ENCODE measurements at regions not wholly inside any gene's neighbourhood (a gene's known extent, or its start where the extent isn't known, plus 50 kb on each side); places are given as distances from the start of the nearest gene placed in this dataset.
"Not testable (repeated sequence)": the region's sequence is repeated elsewhere in the genome, so short reads cannot be mapped to it uniquely, and the experiment has no call there.

DNA sequence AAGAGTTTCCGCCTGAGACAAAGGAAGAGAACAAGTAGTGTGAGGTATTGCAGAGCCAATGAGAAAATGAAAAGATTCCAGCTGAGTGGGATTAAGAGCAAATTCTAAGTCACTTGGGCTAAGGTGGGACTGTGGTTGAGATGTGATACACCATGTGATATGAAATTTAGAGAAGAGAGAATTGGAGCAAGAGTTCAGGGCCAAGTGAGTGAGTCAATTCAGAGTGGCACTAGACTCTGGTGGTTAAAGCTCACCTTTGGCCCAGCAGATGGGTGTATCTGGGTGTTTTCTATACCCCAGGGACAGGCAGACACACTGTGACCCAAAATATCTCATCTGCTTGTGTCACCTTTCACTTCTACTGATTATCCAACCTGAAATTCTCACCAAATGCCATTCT is 368.1 kb downstream of the KCNN2 start:
- no peak for TF ChIP-seq JUND (IDR thresholded peaks at IDR 0.05; ENCODE audit: low read depth)
- in situ Hi-C loops (cut with HindIII; ENCODE audit: low pct_unique_long_range_greater_than_20kb, low sequenced_read_pairs): no loop called here
- DNase-seq (ENCODE audit: low read depth in 1 of 2, low spot score in 1 of 2): no peak

DNA sequence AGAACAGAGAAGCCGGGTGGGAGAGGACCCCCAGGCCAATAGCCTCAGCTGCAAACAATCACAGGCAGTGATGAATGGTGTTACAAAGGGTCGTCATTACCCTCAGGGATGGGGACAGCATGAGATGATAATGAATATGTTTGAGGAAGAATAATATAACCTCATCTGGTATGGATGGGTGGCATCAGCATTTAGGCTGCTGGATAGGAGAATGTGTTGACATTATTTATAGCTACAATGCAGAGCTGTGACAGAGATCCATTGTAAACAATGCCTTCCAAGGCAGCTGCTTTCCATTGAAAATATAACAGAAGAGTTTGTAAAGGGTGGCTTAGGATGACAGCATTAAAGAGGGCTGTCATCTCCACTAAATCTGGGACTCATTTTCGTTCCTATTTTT is 365.5 kb downstream of the KCNN2 start:
- TF ChIP-seq JUND (IDR thresholded peaks at IDR 0.05; ENCODE audit: low read depth): no peak
- no peak for DNase-seq (ENCODE audit: low read depth in 1 of 2, low spot score in 1 of 2)
- in situ Hi-C loops (cut with HindIII; ENCODE audit: low pct_unique_long_range_greater_than_20kb, low sequenced_read_pairs): no loop called here

DNA sequence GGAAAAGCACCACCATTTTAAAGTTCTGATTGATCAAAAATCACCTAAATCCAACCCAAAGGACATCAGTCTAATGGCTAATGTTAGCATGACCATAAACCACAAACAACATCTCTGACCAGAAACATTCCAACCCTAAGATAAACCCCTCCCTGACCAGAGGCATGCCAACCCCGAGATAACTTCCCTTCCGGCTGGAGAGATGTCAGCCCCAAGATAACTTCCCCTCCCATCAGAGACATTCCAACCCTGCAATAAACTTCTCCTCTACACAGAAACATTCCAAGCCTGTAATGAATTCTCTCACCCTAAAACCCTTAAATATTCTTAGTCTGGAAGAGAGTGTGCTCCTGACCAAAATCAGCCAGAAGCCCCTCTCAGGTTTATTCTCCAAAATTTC is 364.3 kb downstream of the KCNN2 start:
- no peak for DNase-seq (ENCODE audit: low read depth in 1 of 2, low spot score in 1 of 2)
- no peak for TF ChIP-seq JUND (IDR thresholded peaks at IDR 0.05; ENCODE audit: low read depth)

DNA sequence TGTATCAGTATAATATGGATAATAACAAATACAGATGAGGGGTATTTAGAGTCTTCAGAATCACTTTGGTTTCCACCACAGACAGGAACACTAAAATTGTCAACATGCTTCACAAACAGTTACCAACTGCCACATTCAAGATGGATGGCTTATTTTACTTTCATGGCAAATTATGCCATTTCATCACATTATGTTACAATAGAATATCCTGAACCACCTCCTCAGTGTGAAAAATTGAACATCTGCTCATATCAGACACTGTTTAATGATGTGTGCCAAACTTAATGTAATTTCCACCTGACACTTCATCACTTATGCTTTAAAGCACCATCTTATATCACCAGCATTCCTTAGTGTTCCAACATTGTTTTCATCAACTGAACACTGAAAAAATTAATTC is 357.4 kb downstream of the KCNN2 start:
- no peak for TF ChIP-seq JUND (IDR thresholded peaks at IDR 0.05; ENCODE audit: low read depth)
- no peak for DNase-seq (ENCODE audit: low read depth in 1 of 2, low spot score in 1 of 2)
- in situ Hi-C loops (cut with HindIII; ENCODE audit: low pct_unique_long_range_greater_than_20kb, low sequenced_read_pairs): no loop called here

More for the DNA sequence above, 364.3 kb downstream of the KCNN2 start:
- in situ Hi-C loops (cut with HindIII; ENCODE audit: low pct_unique_long_range_greater_than_20kb, low sequenced_read_pairs): no loop called here

DNA sequence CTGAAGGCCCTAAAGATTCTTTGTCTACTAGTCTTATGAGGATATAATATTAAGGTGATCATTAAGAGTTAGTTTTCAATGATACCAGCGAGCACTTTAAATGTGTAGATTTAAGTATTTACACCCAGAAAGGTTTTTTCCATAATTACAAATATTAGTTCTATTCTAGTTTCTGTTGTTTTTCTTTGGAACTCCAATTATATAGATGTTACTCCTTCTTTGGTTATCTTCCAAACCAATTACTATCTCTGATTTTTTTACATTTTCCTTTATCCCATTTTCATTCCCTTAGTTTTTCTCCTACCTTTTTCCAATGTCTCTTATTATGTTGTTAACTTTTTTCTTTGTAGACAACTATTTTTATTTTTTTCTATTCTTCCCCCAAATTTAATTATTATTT is 355.1 kb downstream of the KCNN2 start:
- in situ Hi-C loops (cut with HindIII; ENCODE audit: low pct_unique_long_range_greater_than_20kb, low sequenced_read_pairs): no loop called here
- no peak for DNase-seq (ENCODE audit: low read depth in 1 of 2, low spot score in 1 of 2)
- TF ChIP-seq JUND (IDR thresholded peaks at IDR 0.05; ENCODE audit: low read depth): no peak

DNA sequence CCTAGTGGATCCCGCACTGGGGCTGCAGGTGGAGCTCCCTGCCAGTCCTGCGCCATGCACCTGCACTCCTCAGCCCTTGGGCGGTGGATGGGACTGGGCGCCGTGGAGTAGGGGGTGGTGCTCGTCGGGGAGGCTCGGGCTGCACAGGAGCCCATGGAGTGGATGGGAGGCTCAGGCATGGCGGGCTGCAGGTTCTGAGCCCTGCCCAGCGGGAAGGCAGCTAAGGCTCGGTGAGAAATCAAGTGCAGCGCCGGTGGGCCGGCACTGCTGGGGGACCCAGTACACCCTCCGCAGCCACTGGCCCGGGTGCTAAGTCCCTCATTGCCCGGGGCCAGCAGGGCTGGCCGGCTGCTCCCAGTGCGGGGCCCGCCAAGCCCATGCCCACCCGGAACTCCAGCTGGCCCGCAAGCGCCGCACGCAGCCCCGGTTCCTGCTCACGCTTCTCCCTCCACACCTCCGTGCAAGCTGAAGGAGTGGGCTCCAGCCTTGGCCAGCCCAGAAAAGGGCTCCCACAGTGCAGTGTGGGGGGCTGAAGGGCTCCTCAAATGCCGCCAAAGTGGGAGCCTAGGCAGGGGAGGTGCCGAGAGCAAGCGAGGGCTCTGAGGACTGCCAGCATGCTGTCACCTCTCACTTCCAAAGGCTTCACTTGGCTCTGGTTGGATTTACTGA is 342.5 kb downstream of the KCNN2 start:
- not testable (repeated sequence) for DNase-seq (ENCODE audit: low read depth in 1 of 2, low spot score in 1 of 2)

DNA sequence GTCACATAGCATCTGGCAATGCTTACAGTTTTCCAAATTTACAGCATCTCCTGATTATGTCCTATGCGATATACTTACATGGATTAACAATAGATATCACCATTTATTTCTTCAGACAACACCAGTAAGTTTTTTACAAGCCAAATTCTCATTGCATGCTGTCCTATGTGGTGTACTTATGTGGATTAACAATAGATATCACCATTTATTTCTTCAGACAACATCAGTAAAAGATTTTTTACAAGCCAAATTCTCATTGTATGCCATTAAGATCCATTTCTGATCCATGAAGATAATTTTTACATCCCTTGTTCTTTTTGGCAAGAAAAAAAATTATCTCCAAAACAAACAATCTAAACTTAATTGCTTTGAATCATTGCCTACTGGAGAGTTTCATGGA is 340.9 kb downstream of the KCNN2 start:
- TF ChIP-seq JUND (IDR thresholded peaks at IDR 0.05; ENCODE audit: low read depth): no peak
- DNase-seq (ENCODE audit: low read depth in 1 of 2, low spot score in 1 of 2): no peak
- in situ Hi-C loops (cut with HindIII; ENCODE audit: low pct_unique_long_range_greater_than_20kb, low sequenced_read_pairs): no loop called here

More for the DNA sequence above, 342.5 kb downstream of the KCNN2 start:
- in situ Hi-C loops (cut with HindIII; ENCODE audit: low pct_unique_long_range_greater_than_20kb, low sequenced_read_pairs): not testable (repeated sequence)

DNA sequence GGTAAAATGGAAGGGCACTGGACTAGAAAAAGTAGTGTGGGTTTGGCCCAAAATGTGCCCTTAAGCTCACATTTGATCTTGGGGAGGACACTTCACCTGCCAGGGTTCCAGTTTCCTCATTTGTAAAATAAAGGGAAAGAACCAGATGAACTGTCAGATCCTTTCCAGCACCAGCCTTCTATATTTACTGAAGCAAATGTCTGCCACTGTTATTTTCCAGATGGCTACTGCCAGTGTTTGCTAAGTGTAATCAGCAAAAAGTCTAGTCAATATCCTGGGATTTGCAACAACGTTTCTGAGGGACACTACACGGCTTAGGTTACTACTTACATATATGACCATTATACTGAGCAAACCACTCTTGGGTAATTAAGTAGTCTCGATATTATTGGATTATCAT is 340.3 kb downstream of the KCNN2 start:
- no peak for DNase-seq (ENCODE audit: low read depth in 1 of 2, low spot score in 1 of 2)
- in situ Hi-C loops (cut with HindIII; ENCODE audit: low pct_unique_long_range_greater_than_20kb, low sequenced_read_pairs): no loop called here

DNA sequence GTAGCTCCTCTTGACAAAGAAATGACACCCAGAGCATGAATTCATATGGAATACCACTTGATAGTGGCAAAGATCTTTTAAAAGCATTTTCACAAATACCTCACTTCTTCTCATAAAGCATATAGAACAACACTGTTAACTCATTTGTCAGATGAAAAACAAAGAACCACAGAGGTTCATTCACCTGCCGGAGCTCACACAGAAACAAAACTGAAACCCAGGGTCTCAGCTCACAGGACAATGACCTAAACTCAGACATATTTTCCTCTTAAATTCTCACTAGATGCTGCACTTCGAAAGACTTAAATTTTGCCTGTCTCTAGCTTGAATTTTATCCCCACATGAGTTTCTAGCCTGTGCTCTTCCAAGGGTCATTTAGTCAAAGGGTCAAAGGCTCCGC is 339.0 kb downstream of the KCNN2 start:
- no peak for DNase-seq (ENCODE audit: low read depth in 1 of 2, low spot score in 1 of 2)
- in situ Hi-C loops (cut with HindIII; ENCODE audit: low pct_unique_long_range_greater_than_20kb, low sequenced_read_pairs): no loop called here
- no peak for TF ChIP-seq JUND (IDR thresholded peaks at IDR 0.05; ENCODE audit: low read depth)

More for the DNA sequence above, 340.3 kb downstream of the KCNN2 start:
- TF ChIP-seq JUND (IDR thresholded peaks at IDR 0.05; ENCODE audit: low read depth): no peak

DNA sequence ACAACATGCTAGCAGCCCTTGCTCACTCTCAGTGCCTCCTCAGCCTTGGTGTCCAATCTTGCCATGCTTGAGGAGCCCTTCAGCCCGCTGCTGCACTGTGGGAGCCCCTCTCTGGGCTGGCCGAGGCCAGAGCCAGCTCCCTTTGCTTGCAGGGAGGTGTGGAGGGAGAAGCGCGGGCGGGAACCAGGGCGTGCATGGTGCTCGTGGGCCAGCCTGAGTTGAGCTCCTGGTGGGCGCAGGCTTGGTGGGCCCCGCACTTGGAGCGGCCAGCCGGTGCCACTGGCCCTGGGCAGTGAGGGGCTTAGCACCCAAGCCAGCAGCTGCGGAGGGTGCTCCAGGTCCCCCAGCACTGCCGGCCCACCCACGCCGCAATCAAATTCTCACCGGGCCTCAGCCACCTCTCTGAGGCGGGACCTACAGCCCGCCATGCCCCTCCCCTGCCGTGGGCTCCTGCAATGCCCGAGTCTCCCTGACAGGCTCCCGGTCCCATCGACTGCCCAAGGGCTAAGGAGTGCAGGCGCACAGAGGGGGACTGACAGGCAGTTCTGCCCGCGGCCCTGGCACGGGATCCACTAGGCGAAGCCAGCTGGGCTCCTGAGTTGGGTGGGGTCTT is 333.5 kb downstream of the KCNN2 start:
- no peak for DNase-seq (ENCODE audit: low read depth in 1 of 2, low spot score in 1 of 2)
- no peak for TF ChIP-seq JUND (IDR thresholded peaks at IDR 0.05; ENCODE audit: low read depth)
- in situ Hi-C loops (cut with HindIII; ENCODE audit: low pct_unique_long_range_greater_than_20kb, low sequenced_read_pairs): no loop called here

DNA sequence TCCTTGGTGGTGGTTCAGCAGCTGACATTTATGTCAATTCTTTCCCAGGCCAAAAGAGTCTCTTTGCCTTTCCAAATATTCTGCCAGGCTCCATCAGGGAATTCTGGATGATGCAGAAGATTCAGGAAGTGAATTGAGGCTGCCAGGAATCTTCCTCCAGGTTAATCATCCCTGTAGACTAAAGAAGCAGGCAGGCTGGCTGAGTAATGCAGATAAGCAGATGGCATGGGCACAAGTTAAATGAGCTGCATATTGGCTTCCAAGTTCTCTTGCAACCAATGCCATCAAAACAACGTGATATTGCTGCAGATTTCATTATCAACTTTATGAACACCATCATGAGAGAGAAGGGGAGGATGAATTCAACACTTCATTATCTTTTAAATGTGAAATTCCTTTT is 324.5 kb downstream of the KCNN2 start:
- no peak for TF ChIP-seq JUND (IDR thresholded peaks at IDR 0.05; ENCODE audit: low read depth)
- no peak for DNase-seq (ENCODE audit: low read depth in 1 of 2, low spot score in 1 of 2)
- in situ Hi-C loops (cut with HindIII; ENCODE audit: low pct_unique_long_range_greater_than_20kb, low sequenced_read_pairs): no loop called here

DNA sequence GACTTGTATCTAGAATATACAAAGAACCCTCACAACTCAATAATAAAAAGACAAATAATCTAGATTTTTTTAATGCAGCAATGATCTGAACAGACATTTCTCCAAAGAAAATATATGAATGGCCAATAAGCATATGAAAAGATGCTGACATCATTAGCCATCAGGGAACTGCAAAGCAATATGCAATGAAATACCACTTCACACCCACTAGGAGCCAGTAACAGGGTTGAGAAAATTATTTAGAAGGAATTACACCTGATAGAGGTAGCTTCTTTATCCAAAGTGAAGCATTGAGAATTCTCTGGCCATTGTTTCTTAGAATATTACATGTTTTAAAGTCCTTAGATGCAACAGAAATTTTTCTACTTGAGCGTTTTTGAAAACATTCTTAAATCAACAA is 316.9 kb downstream of the KCNN2 start:
- no peak for DNase-seq (ENCODE audit: low read depth in 1 of 2, low spot score in 1 of 2)
- no peak for TF ChIP-seq JUND (IDR thresholded peaks at IDR 0.05; ENCODE audit: low read depth)
- in situ Hi-C loops (cut with HindIII; ENCODE audit: low pct_unique_long_range_greater_than_20kb, low sequenced_read_pairs): no loop called here

DNA sequence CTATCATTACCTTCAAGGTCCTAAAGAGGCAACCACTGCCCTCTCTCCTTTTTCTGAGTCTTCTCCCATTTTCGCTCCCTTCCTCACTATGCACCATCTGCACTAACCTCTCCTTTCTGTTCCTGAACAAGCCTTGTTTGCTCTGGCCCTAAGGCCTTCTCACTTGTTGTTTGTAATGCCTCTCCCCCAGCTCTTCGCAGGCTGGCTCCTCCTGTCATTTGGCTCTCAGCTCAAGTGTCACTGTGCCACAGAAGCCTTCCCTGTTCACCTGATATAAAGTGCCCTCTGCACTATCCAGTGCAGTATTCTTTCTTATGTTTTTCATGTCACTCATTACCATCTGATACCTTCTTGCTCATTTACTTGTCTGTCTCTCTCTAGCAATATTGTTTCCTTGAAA is 303.7 kb downstream of the KCNN2 start:
- DNase-seq (ENCODE audit: low read depth in 1 of 2, low spot score in 1 of 2): peak in 1 of 2 experiments; percentile 39
- in situ Hi-C loops (cut with HindIII; ENCODE audit: low pct_unique_long_range_greater_than_20kb, low sequenced_read_pairs): no loop called here
- TF ChIP-seq JUND (IDR thresholded peaks at IDR 0.05; ENCODE audit: low read depth): no peak

DNA sequence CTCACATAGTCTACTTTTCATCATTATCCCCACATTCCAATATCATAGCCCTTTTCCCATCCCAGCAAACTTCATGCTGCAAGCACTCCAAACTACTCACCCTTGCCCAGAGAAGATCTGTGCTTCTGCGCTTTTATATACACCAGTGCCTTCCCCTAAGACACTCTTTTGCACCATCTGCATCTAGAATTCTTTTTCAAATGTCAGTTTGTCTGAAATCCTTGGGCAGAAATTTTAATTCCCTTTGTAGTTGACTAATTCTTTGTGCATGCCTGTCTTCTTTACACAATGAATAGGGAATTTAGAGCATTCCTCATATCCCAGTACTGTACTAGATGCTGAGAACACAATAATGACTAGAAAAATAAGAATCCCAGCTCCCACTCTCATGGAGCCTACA is 298.9 kb downstream of the KCNN2 start:
- in situ Hi-C loops (cut with HindIII; ENCODE audit: low pct_unique_long_range_greater_than_20kb, low sequenced_read_pairs): no loop called here
- TF ChIP-seq JUND (IDR thresholded peaks at IDR 0.05; ENCODE audit: low read depth): no peak
- DNase-seq (ENCODE audit: low read depth in 1 of 2, low spot score in 1 of 2): no peak
